GM21528 (cell line): ENCODE measurements at regions not wholly inside any gene's neighbourhood (a gene's known extent, or its start where the extent isn't known, plus 50 kb on each side); places are given as distances from the start of the nearest gene placed in this dataset.
"Not testable (repeated sequence)": the region's sequence is repeated elsewhere in the genome, so short reads cannot be mapped to it uniquely, and the experiment has no call there.

Source experiments
- ATAC-seq: cut with Tn5 transposase; IDR thresholded peaks from one replicate; pipeline ENCODE4 v1.9.1; 2021; ENCODE audit warnings: mild to moderate bottlenecking, moderate library complexity; ENCODE audit not compliant: unreplicated experiment, low FRiP score

- not testable (repeated sequence) for ATAC-seq
Measured at GRCh38 chr19:20296314-20296713, 129.3 kb downstream of the ZNF486 start.

GRCh38 chr19:20294181-20294580 lies 127.2 kb downstream of the ZNF486 start:
- no peak for ATAC-seq

GRCh38 chr19:20292520-20292919 lies 125.5 kb downstream of the ZNF486 start:
- ATAC-seq, result not testable (repeated sequence)

GRCh38 chr19:20289186-20289585 lies 122.2 kb downstream of the ZNF486 start:
- no peak for ATAC-seq

GRCh38 chr19:20287070-20287469 lies 120.1 kb downstream of the ZNF486 start:
- ATAC-seq, result no peak

- ATAC-seq, result not testable (repeated sequence)
Measured at GRCh38 chr19:20285876-20286275, 118.9 kb downstream of the ZNF486 start.

- ATAC-seq, result no peak
Measured at GRCh38 chr19:20279516-20279915, 112.5 kb downstream of the ZNF486 start.

- no peak for ATAC-seq
Measured at GRCh38 chr19:20278342-20278741, 111.3 kb downstream of the ZNF486 start.

GRCh38 chr19:20276732-20277082 lies 109.7 kb downstream of the ZNF486 start:
- not testable (repeated sequence) for ATAC-seq

GRCh38 chr19:20276011-20276731 lies 109.2 kb downstream of the ZNF486 start:
- no peak for ATAC-seq

GRCh38 chr19:20273951-20274570 lies 107.0 kb downstream of the ZNF486 start:
- ATAC-seq, result no peak

- no peak for ATAC-seq
Measured at GRCh38 chr19:20273376-20273775, 106.4 kb downstream of the ZNF486 start.

- not testable (repeated sequence) for ATAC-seq
Measured at GRCh38 chr19:20272627-20273010, 105.6 kb downstream of the ZNF486 start.

GRCh38 chr19:20271927-20272626 lies 105.1 kb downstream of the ZNF486 start:
- ATAC-seq, result not testable (repeated sequence)

- no peak for ATAC-seq
Measured at GRCh38 chr19:20271215-20271926, 104.4 kb downstream of the ZNF486 start.

GRCh38 chr19:20269461-20269860 lies 102.4 kb downstream of the ZNF486 start:
- ATAC-seq, result no peak

- ATAC-seq, result not testable (repeated sequence)
Measured at GRCh38 chr19:20261513-20261912, 94.5 kb downstream of the ZNF486 start.

GRCh38 chr19:20260738-20261137 lies 93.7 kb downstream of the ZNF486 start:
- ATAC-seq, result not testable (repeated sequence)

GRCh38 chr19:20259615-20260014 lies 92.6 kb downstream of the ZNF486 start:
- no peak for ATAC-seq

- no peak for ATAC-seq
Measured at GRCh38 chr19:20256606-20257005, 89.6 kb downstream of the ZNF486 start.

- ATAC-seq, result no peak
Measured at GRCh38 chr19:20254121-20254520, 87.1 kb downstream of the ZNF486 start.
